ENCODE measurements at regions not wholly inside any gene's neighbourhood (a gene's known extent, or its start where the extent isn't known, plus 50 kb on each side); places are given as distances from the start of the nearest gene placed in this dataset.

DNA sequence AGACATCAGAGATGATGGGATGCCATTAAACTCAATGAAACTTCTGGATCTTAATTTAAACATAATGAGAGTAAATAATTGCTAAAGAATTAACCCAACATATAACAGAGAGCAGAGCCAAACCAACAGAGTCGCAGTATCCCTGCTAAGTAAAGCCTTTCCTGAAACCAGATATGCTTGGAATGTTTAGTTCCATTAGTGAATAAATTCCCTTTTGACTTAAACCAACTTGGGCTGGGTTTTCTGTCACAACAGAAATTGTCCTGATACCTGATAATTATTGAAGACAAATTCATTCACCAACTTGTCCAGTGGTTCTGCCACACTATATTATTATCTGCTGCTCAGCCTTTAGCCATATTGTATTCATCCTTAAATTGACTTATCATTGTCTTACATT is 286.7 kb downstream of the FZD1 start:
- TF ChIP-seq GATA2 (IDR thresholded peaks at IDR 0.05; ENCODE audit: low read depth, low read length) = no peak
- no peak for TF ChIP-seq GATA3 (IDR thresholded peaks at IDR 0.05; ENCODE audit: low read depth, low read length)
